ENCODE measurements at regions not wholly inside any gene's neighbourhood (a gene's known extent, or its start where the extent isn't known, plus 50 kb on each side); places are given as distances from the start of the nearest gene placed in this dataset.

DNA sequence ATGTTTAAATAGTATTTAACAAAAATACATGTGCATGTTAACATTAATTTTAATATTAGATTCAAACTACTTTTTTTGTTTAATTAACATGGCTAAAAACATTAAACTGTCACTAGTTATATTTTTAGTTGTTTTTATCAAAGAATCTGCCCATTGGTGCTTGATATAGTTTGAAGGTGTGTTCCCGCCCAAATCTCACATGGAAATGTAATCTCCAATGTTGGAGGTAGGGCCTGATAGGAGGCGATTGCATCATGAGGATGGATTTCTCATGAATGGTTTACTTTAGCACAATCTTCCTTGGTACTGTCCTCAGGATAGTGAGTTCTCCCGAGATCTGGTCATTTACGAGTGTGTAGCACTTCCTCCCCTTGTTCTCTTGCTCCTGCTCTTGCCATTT lies 2459.4 kb downstream of the PCDH9 start:
- DNase-seq (ENCODE audit: low spot score): no peak
- TF ChIP-seq, protein P1, sequence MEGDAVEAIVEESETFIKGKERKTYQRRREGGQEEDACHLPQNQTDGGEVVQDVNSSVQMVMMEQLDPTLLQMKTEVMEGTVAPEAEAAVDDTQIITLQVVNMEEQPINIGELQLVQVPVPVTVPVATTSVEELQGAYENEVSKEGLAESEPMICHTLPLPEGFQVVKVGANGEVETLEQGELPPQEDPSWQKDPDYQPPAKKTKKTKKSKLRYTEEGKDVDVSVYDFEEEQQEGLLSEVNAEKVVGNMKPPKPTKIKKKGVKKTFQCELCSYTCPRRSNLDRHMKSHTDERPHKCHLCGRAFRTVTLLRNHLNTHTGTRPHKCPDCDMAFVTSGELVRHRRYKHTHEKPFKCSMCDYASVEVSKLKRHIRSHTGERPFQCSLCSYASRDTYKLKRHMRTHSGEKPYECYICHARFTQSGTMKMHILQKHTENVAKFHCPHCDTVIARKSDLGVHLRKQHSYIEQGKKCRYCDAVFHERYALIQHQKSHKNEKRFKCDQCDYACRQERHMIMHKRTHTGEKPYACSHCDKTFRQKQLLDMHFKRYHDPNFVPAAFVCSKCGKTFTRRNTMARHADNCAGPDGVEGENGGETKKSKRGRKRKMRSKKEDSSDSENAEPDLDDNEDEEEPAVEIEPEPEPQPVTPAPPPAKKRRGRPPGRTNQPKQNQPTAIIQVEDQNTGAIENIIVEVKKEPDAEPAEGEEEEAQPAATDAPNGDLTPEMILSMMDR (IDR thresholded peaks at IDR 0.05): no peak
- H3K36me3 ChIP-seq: no peaks in the 10 kb centered on the region
- no peak overlapping the region for H3K4me3 ChIP-seq
- no peak overlapping the region for H3K27ac ChIP-seq
- no peaks in the 10 kb centered on the region for H3K9me3 ChIP-seq
- no peaks in the 10 kb centered on the region for H3K27me3 ChIP-seq
- no peaks in the 10 kb centered on the region for H3K4me1 ChIP-seq

DNA sequence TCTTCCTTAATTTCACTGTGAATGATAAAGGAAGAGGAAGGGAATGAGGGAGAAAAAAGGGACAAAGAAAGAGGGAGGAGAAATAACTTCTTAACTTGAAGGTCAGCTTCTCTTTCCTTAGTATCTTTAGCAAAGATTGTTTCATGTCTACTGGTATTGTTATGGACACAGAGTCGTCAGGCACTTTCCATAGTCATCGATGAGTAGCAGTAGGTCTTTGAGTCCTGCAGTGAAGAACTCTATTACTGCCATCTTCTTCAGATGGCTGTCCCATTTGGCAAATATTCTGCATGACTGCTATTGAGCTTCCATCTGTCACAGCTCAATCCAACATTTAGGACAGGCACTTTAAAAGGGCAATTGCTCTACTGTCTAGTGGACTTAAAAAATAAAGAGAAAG lies 2463.1 kb downstream of the PCDH9 start:
- Histone ChIP-seq H3K27me3 (no peaks in the 10 kb centered on the region), H3K27ac (no peak overlapping the region), H3K9me3 (no peaks in the 10 kb centered on the region), H3K4me1 (no peaks in the 10 kb centered on the region), H3K36me3 (no peaks in the 10 kb centered on the region), H3K4me3 (no peak overlapping the region)
- TF ChIP-seq, protein P1 (IDR thresholded peaks at IDR 0.05): no peak
- no peak for DNase-seq (ENCODE audit: low spot score)

DNA sequence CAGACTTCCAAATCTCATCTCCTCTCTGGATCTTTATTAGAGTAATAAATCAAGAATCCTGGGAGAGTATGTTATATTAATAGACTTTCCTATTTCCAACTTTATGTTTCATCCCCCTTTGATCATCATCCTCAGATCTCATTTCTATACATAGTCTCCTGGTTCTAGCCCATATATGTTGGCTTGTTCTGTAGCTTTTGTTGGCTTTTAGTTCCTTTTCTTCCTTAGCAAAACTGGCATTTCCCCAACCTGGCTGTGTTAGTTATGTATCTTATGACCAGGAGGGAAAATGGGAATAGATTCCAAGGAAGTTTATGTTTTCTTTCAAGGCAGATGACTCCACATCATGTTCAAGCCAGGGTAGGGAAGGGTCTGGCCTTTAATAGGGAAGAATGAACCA lies 2464.5 kb downstream of the PCDH9 start:
- no peaks in the 10 kb centered on the region for H3K4me1 ChIP-seq
- H3K4me3 ChIP-seq: no peak overlapping the region
- no peaks in the 10 kb centered on the region for H3K36me3 ChIP-seq
- TF ChIP-seq, protein P1 (IDR thresholded peaks at IDR 0.05): no peak
- no peaks in the 10 kb centered on the region for H3K9me3 ChIP-seq
- no peak for DNase-seq (ENCODE audit: low spot score)
- no peaks in the 10 kb centered on the region for H3K27me3 ChIP-seq
- H3K27ac ChIP-seq: no peak overlapping the region

DNA sequence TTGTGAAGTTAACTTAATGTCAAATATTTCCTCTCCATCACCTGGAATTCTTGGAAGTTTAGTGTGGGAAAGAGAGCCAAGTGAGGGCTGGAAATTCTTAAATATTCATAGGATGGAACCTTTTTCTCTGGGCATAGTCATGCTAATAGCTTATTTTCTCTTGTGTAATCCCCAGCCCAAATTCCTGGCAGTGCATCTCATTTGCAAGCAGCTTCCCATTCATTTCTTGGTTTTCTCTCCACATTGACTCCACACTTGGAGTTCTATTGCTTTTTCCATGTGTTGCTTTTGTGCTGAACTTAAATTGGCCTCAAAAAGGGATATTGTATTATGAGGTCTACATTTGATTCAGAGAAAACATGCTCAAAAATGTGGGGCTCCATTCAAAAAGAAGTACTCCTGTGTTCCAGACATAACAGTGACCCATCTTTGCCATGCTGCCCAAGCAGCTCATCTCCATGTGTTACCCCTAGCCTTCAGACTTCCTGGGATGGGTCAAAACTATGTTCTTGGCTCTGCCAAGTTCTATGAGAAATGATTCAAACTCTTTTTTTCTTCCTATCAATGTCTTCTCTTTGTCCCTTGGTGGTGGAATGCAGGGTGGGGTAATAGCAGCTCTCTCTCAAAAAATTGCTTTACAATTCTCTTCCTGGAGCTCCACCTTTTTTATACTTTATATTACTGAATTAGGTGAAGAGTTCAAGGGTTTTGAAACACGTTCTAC lies 2471.5 kb downstream of the PCDH9 start:
- Histone ChIP-seq H3K36me3 (no peaks in the 10 kb centered on the region), H3K27ac (no peak overlapping the region), H3K27me3 (no peaks in the 10 kb centered on the region), H3K4me3 (no peak overlapping the region), H3K4me1 (no peaks in the 10 kb centered on the region), H3K9me3 (no peaks in the 10 kb centered on the region)
- DNase-seq (ENCODE audit: low spot score): no peak
- TF ChIP-seq, protein P1 (IDR thresholded peaks at IDR 0.05): no peak

DNA sequence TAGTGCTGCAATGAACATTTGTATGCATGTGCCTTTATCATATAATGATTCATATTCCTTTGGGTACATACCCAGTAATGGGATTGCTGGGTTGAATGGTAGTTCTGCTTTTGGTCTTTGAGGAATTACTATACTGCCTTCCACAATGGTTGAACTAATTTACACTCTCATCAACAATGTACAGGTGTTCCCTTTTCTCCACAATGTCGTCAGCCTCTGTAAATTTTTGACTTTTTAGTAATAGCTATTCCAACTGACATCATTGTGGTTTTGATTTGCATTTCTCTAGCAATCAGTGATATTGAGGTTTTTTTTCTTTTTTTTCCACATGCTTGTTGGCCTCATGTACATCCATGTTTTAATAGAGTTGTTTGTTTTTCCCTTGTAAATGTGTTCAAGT lies 2473.5 kb downstream of the PCDH9 start:
- no peak overlapping the region for H3K4me3 ChIP-seq
- H3K27me3 ChIP-seq: no peaks in the 10 kb centered on the region
- no peak for DNase-seq (ENCODE audit: low spot score)
- no peak overlapping the region for H3K27ac ChIP-seq
- H3K4me1 ChIP-seq: no peaks in the 10 kb centered on the region
- H3K9me3 ChIP-seq: no peaks in the 10 kb centered on the region
- no peaks in the 10 kb centered on the region for H3K36me3 ChIP-seq
- TF ChIP-seq, protein P1 (IDR thresholded peaks at IDR 0.05): no peak

DNA sequence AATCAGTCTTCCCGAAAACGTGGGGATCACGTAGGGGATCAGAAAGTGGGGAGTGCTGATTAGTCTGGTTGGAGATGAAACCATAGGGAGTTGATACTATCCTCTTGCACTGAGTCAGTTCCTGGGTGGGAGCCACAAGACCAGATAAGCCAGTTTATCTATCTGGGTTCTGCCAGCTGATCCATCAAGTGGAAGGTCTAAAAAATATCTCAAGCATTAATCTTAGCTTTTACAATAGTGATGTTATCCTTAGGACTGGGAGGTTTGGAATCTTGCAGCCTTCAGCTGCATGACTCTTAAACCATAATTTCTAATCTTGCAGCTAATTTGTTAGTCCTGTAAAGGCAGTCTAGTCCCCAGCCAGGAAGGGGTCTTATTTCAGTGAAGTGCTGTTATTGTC lies 2474.2 kb downstream of the PCDH9 start:
- Histone ChIP-seq H3K27me3 (no peaks in the 10 kb centered on the region), H3K36me3 (no peaks in the 10 kb centered on the region), H3K9me3 (no peaks in the 10 kb centered on the region), H3K27ac (no peak overlapping the region), H3K4me3 (no peak overlapping the region), H3K4me1 (no peaks in the 10 kb centered on the region)
- TF ChIP-seq, protein P1 (IDR thresholded peaks at IDR 0.05): no peak
- DNase-seq (ENCODE audit: low spot score): no peak
